Osteocyte (in vitro differentiated cells): ENCODE measurements at regions not wholly inside any gene's neighbourhood (a gene's known extent, or its start where the extent isn't known, plus 50 kb on each side); places are given as distances from the start of the nearest gene placed in this dataset.

Experiments
- DNase-seq: peaks from one replicate; pipeline ENCODE4 v3.0.0; 2021; ENCODE audit warnings: mixed read lengths; ENCODE audit not compliant: unreplicated experiment; ENCODE audit errors: extremely low spot score
- H3K27ac Mint-ChIP-seq: one replicate; pipeline ENCODE4 v1.8.0; 2021; ENCODE audit warnings: mild to moderate bottlenecking, mixed read lengths; ENCODE audit not compliant: unreplicated experiment
- H3K27me3 Mint-ChIP-seq: one replicate; pipeline ENCODE4 v1.8.0; 2021; ENCODE audit warnings: mixed read lengths; ENCODE audit not compliant: unreplicated experiment
- H3K36me3 Mint-ChIP-seq: one replicate; pipeline ENCODE4 v1.8.0; 2021; ENCODE audit warnings: mixed read lengths; ENCODE audit not compliant: unreplicated experiment
- H3K4me1 Mint-ChIP-seq: one replicate; pipeline ENCODE4 v1.8.0; 2021; ENCODE audit warnings: mixed read lengths; ENCODE audit not compliant: unreplicated experiment
- H3K4me3 Mint-ChIP-seq: one replicate; pipeline ENCODE4 v1.8.0; 2021; ENCODE audit warnings: mild to moderate bottlenecking, moderate library complexity, mixed read lengths; ENCODE audit not compliant: unreplicated experiment
- H3K9me3 Mint-ChIP-seq: one replicate; pipeline ENCODE4 v1.8.0; 2021; ENCODE audit warnings: mixed read lengths; ENCODE audit not compliant: unreplicated experiment
- CTCF ChIP-seq: fragments of 200-600 bp; sonication (generic); IDR thresholded peaks from 2 replicates; pipeline ENCODE4 v1.5.0; 2021; ENCODE audit warnings: antibody characterized with exemption, mild to moderate bottlenecking, moderate library complexity

GRCh38 chr20:20894280-20894679 lies 181.8 kb upstream of the RALGAPA2 start:
- no peak for DNase-seq

GRCh38 chr20:20892328-20892727 lies 179.9 kb upstream of the RALGAPA2 start:
- no peak for DNase-seq
- Mint-ChIP-seq H3K4me1 (no peaks in the 10 kb centered on the region), H3K36me3 (no peaks in the 10 kb centered on the region)

More at GRCh38 chr20:20894280-20894679, 181.8 kb upstream of the RALGAPA2 start:
- Mint-ChIP-seq H3K9me3 (peaks cover 23% of the 10 kb centered on the region), H3K27me3 (no peaks in the 10 kb centered on the region), H3K27ac (no peak overlapping the region), H3K4me1 (no peaks in the 10 kb centered on the region), H3K4me3 (no peak overlapping the region), H3K36me3 (no peaks in the 10 kb centered on the region)
- no peak for TF ChIP-seq CTCF

GRCh38 chr20:20890751-20891150 lies 178.3 kb upstream of the RALGAPA2 start:
- no peak for DNase-seq
- peaks cover 26% of the 10 kb centered on the region for H3K9me3 Mint-ChIP-seq
- no peaks in the 10 kb centered on the region for H3K4me1 Mint-ChIP-seq
- no peak overlapping the region for H3K4me3 Mint-ChIP-seq
- no peak for TF ChIP-seq CTCF
- no peak overlapping the region for H3K27ac Mint-ChIP-seq
- H3K27me3 Mint-ChIP-seq: no peaks in the 10 kb centered on the region
- no peaks in the 10 kb centered on the region for H3K36me3 Mint-ChIP-seq

More at GRCh38 chr20:20892328-20892727, 179.9 kb upstream of the RALGAPA2 start:
- no peak overlapping the region for H3K27ac Mint-ChIP-seq
- no peak overlapping the region for H3K4me3 Mint-ChIP-seq
- peaks cover 29% of the 10 kb centered on the region for H3K9me3 Mint-ChIP-seq
- no peak for TF ChIP-seq CTCF
- no peaks in the 10 kb centered on the region for H3K27me3 Mint-ChIP-seq

- Mint-ChIP-seq H3K27ac (no peak overlapping the region), H3K4me1 (no peaks in the 10 kb centered on the region), H3K36me3 (no peaks in the 10 kb centered on the region), H3K9me3 (peaks cover 21% of the 10 kb centered on the region), H3K27me3 (no peaks in the 10 kb centered on the region), H3K4me3 (no peak overlapping the region)
- no peak for DNase-seq
- no peak for TF ChIP-seq CTCF
Observed at GRCh38 chr20:20888936-20889335, 176.5 kb upstream of the RALGAPA2 start.

- no peak for DNase-seq
- Mint-ChIP-seq H3K9me3 (peaks cover 20% of the 10 kb centered on the region), H3K4me3 (no peak overlapping the region), H3K4me1 (no peaks in the 10 kb centered on the region), H3K27ac (no peak overlapping the region), H3K36me3 (no peaks in the 10 kb centered on the region), H3K27me3 (no peaks in the 10 kb centered on the region)
- no peak for TF ChIP-seq CTCF
Observed at GRCh38 chr20:20888266-20888656, 175.8 kb upstream of the RALGAPA2 start.
